A673 (cell line): ENCODE measurements at regions not wholly inside any gene's neighbourhood (a gene's known extent, or its start where the extent isn't known, plus 50 kb on each side); places are given as distances from the start of the nearest gene placed in this dataset.

Experiments
- BruUV-seq: library from RNA; stranded (reverse); fragments of 400-500 nt; replicated peaks from 2 replicates; lab custom pipeline; 2021; lab: Mats Ljungman, UMichigan
- CTCF ChIA-PET: fragments of 300-600 bp; sonication (Branson Sonifier 250); formaldehyde crosslinking; loops from one replicate; lab custom pipeline; 2022; ENCODE audit warnings: antibody characterized with exemption; lab: Charles Lee
- POLR2A ChIA-PET: fragments of 300-600 bp; sonication (Branson Sonifier 250); formaldehyde crosslinking; loops from one replicate; lab custom pipeline; 2022; ENCODE audit warnings: antibody characterized with exemption; ENCODE audit not compliant: low non-redundant PET; lab: Charles Lee
- DNase-seq: peaks from one replicate; pipeline ENCODE4 v3.0.0-alpha.2; 2015; ENCODE audit warnings: low spot score
- H3K27ac ChIP-seq: fragments of 200-600 bp; sonication (generic); 2 replicates; pipeline ENCODE4 v1.5.1; 2016; ENCODE audit warnings: mixed run types, low read depth, mild to moderate bottlenecking, mixed read lengths, antibody characterized with exemption, low read length; ENCODE audit not compliant: poor library complexity, severe bottlenecking
- H3K27me3 ChIP-seq: fragments of 200-600 bp; sonication (generic); replicated peaks from 2 replicates; pipeline ENCODE4 v1.6.1; 2017; ENCODE audit warnings: mixed run types, low read depth, mild to moderate bottlenecking, mixed read lengths, antibody characterized with exemption, low read length; ENCODE audit not compliant: insufficient read depth, poor library complexity
- H3K36me3 ChIP-seq: fragments of 200-600 bp; sonication (generic); 2 replicates; pipeline ENCODE4 v1.6.1; 2016; ENCODE audit warnings: mixed run types, mild to moderate bottlenecking, mixed read lengths, antibody characterized with exemption, low read length; ENCODE audit not compliant: insufficient read depth, poor library complexity, severe bottlenecking
- H3K4me1 ChIP-seq: fragments of 200-600 bp; sonication (generic); 2 replicates; pipeline ENCODE4 v1.6.1; 2017; ENCODE audit warnings: mixed run types, mild to moderate bottlenecking, mixed read lengths, antibody characterized with exemption, low read length; ENCODE audit not compliant: insufficient read depth, poor library complexity, severe bottlenecking
- H3K4me3 ChIP-seq: fragments of 200-600 bp; sonication (generic); 2 replicates; pipeline ENCODE4 v1.5.1; 2016; ENCODE audit warnings: low read depth, mixed run types, mild to moderate bottlenecking, mixed read lengths, low read length; ENCODE audit not compliant: poor library complexity, severe bottlenecking
- H3K9me3 ChIP-seq: fragments of 200-600 bp; sonication (generic); 2 replicates; pipeline ENCODE4 v1.6.1; 2016; ENCODE audit warnings: mixed run types, low read depth, mild to moderate bottlenecking, mixed read lengths, antibody characterized with exemption, low read length; ENCODE audit not compliant: poor library complexity, severe bottlenecking
- CTCF ChIP-seq: fragments of 300-800, 200-600 bp; sonication (generic); conservative IDR thresholded peaks from 2 replicates; pipeline ENCODE4 v1.5.1; 2017; ENCODE audit warnings: low read depth, mild to moderate bottlenecking, antibody characterized with exemption, low read length, moderate library complexity, mixed read lengths
- EZH2 ChIP-seq: fragments of 200-600 bp; sonication (generic); IDR thresholded peaks from 2 replicates; pipeline ENCODE4 v1.6.1; 2017; ENCODE audit warnings: borderline replicate concordance, low read depth, mild to moderate bottlenecking, mixed read lengths, antibody characterized with exemption, low read length; ENCODE audit not compliant: poor library complexity, severe bottlenecking
- intact Hi-C: fragments of 100-400 bp; cut with micrococcal nuclease; formaldehyde crosslinking; loops from one replicate; pipeline ENCODE4 v1.10.0; 2022; ENCODE audit not compliant: unreplicated experiment

GRCh38 chr5:2806176-2806575 is 54.7 kb upstream of the IRX2 start:
- CTCF ChIA-PET, result no interaction called here
- TF ChIP-seq CTCF, result no peak
- no TSS peak for BruUV-seq
- no peaks in the 10 kb centered on the region for H3K4me1 ChIP-seq
- H3K36me3 ChIP-seq, result no peaks in the 10 kb centered on the region
- no peak overlapping the region for H3K27ac ChIP-seq
- H3K9me3 ChIP-seq, result peaks cover 23% of the 10 kb centered on the region
- no peaks in the 10 kb centered on the region for H3K27me3 ChIP-seq
- no peak overlapping the region for H3K4me3 ChIP-seq
- intact Hi-C loops, result no loop called here
- DNase-seq, result no peak
- POLR2A ChIA-PET, result no interaction called here

DNA sequence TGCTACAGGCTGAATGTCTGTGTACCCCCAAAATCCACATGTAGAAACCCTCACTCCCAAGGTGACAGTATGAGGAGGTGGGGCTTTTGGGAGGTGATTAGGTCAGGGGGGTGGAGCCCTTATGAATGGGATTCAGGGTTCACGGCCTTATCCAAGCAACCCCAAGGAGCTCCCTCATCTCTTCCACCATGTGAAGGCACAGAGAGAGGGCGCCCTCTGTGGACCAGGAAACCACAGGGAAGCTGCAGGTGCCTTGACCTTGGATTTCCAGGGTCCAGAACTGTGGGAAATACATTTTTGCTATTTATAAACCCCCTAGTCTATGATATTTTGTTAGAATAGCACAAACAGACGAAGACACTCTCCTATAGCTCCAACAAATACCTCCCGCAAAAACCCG is 53.6 kb upstream of the IRX2 start:
- Histone ChIP-seq H3K36me3 (no peaks in the 10 kb centered on the region), H3K9me3 (peaks cover 26% of the 10 kb centered on the region), H3K4me1 (no peaks in the 10 kb centered on the region), H3K4me3 (no peak overlapping the region), H3K27me3 (no peaks in the 10 kb centered on the region), H3K27ac (no peak overlapping the region)
- no peak for DNase-seq
- POLR2A ChIA-PET, result no interaction called here
- BruUV-seq, result no TSS peak
- TF ChIP-seq CTCF (no peak), EZH2 (no peak)
- CTCF ChIA-PET, result no interaction called here
- intact Hi-C loops, result no loop called here

- no peak overlapping the region for H3K27ac ChIP-seq
- ChIA-PET POLR2A (no interaction called here), CTCF (no interaction called here)
- no peak overlapping the region for H3K4me3 ChIP-seq
- intact Hi-C loops, result no loop called here
- no TSS peak for BruUV-seq
- H3K36me3 ChIP-seq, result no peaks in the 10 kb centered on the region
- peaks cover 34% of the 10 kb centered on the region for H3K9me3 ChIP-seq
- DNase-seq, result no peak
- H3K27me3 ChIP-seq, result no peaks in the 10 kb centered on the region
- no peaks in the 10 kb centered on the region for H3K4me1 ChIP-seq
- TF ChIP-seq CTCF, result no peak
- TF ChIP-seq EZH2, result no peak
These were observed 52.3 kb upstream of the IRX2 start for GRCh38 chr5:2803751-2804150.
